ENCODE measurements at regions not wholly inside any gene's neighbourhood (a gene's known extent, or its start where the extent isn't known, plus 50 kb on each side); places are given as distances from the start of the nearest gene placed in this dataset.

DNA sequence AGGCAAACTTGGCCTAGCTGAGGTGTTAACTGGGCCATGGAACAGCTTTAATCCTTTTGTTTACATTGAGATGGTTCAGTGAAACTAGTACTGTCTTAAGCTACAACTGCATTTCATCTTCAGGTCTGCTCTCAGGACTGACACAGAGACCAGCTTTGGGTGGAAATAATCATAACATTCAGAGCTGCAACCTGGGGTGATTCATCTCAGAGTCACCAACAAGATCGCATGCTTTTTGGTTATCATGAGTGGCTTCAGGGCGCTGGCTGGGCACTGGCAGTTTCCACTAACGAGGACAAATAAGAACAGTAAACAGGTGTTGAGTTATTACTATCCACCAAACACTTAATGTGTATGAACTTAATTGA, 60.9 kb upstream of the PAX6 start:
- H3K4me3 ChIP-seq (ENCODE audit: low read length): no peak overlapping the region
- peaks cover 22% of the 10 kb centered on the region for H3K27me3 ChIP-seq (ENCODE audit: insufficient read depth, low read length)
- no peaks in the 10 kb centered on the region for H3K9me3 ChIP-seq (ENCODE audit: insufficient read depth, low read depth, low read length)
- peaks cover 31% of the 10 kb centered on the region for H3K4me1 ChIP-seq (ENCODE audit: insufficient read depth, low read length)
- no peaks in the 10 kb centered on the region for H3K36me3 ChIP-seq (ENCODE audit: insufficient read depth, low read length)
- H3K9ac ChIP-seq (ENCODE audit: low read depth, low read length): no peak overlapping the region
- WGBS: 89% methylated on average over 2 of the region's 3 CpGs
- no peak overlapping the region for H3K27ac ChIP-seq (ENCODE audit: low read depth, low read length)

- Histone ChIP-seq H3K9ac (ENCODE audit: low read depth, low read length) (no peak overlapping the region), H3K27ac (ENCODE audit: low read depth, low read length) (no peak overlapping the region), H3K9me3 (ENCODE audit: insufficient read depth, low read depth, low read length) (no peaks in the 10 kb centered on the region), H3K36me3 (ENCODE audit: insufficient read depth, low read length) (no peaks in the 10 kb centered on the region), H3K4me1 (ENCODE audit: insufficient read depth, low read length) (peaks cover 26% of the 10 kb centered on the region; the same call in 1 of the 2 replicates), H3K4me3 (ENCODE audit: low read length) (peak overlapping the region; percentile 22; the same call in 1 of the 2 replicates), H3K27me3 (ENCODE audit: insufficient read depth, low read length) (peaks cover 22% of the 10 kb centered on the region)
- WGBS: 43% methylated on average over 10 of the region's 10 CpGs
Observed at GRCh38 chr11:31871310-31872075, 60.4 kb upstream of the PAX6 start.

- 19% methylated on average over 13 of the region's 13 CpGs for WGBS
- Histone ChIP-seq H3K27me3 (ENCODE audit: insufficient read depth, low read length) (peaks cover 22% of the 10 kb centered on the region), H3K4me1 (ENCODE audit: insufficient read depth, low read length) (peaks cover 23% of the 10 kb centered on the region; the same call in 1 of the 2 replicates), H3K9me3 (ENCODE audit: insufficient read depth, low read depth, low read length) (no peaks in the 10 kb centered on the region), H3K4me3 (ENCODE audit: low read length) (0 out of 2 replicates have a peak overlapping the region, but pooled peaks have one; percentile 23), H3K9ac (ENCODE audit: low read depth, low read length) (no peak overlapping the region), H3K27ac (ENCODE audit: low read depth, low read length) (no peak overlapping the region), H3K36me3 (ENCODE audit: insufficient read depth, low read length) (no peaks in the 10 kb centered on the region)
Observed at GRCh38 chr11:31870609-31871309, 59.6 kb upstream of the PAX6 start.

- H3K9me3 ChIP-seq (ENCODE audit: insufficient read depth, low read depth, low read length): no peaks in the 10 kb centered on the region
- no peak overlapping the region for H3K4me3 ChIP-seq (ENCODE audit: low read length)
- H3K9ac ChIP-seq (ENCODE audit: low read depth, low read length): no peak overlapping the region
- H3K4me1 ChIP-seq (ENCODE audit: insufficient read depth, low read length): peaks cover 15% of the 10 kb centered on the region; the same call in 1 of the 2 replicates
- peaks cover 22% of the 10 kb centered on the region for H3K27me3 ChIP-seq (ENCODE audit: insufficient read depth, low read length)
- no peak overlapping the region for H3K27ac ChIP-seq (ENCODE audit: low read depth, low read length)
- no peaks in the 10 kb centered on the region for H3K36me3 ChIP-seq (ENCODE audit: insufficient read depth, low read length)
- WGBS: 90% methylated on average over 5 of the region's 5 CpGs
Observed at GRCh38 chr11:31869986-31870385, 58.9 kb upstream of the PAX6 start.

GRCh38 chr11:31865606-31866300, 54.6 kb upstream of the PAX6 start:
- no peak overlapping the region for H3K4me3 ChIP-seq (ENCODE audit: low read length)
- H3K9ac ChIP-seq (ENCODE audit: low read depth, low read length): no peak overlapping the region
- peaks cover 21% of the 10 kb centered on the region for H3K4me1 ChIP-seq (ENCODE audit: insufficient read depth, low read length)
- H3K36me3 ChIP-seq (ENCODE audit: insufficient read depth, low read length): no peaks in the 10 kb centered on the region
- H3K27me3 ChIP-seq (ENCODE audit: insufficient read depth, low read length): peaks cover 11% of the 10 kb centered on the region
- H3K27ac ChIP-seq (ENCODE audit: low read depth, low read length): no peak overlapping the region
- H3K9me3 ChIP-seq (ENCODE audit: insufficient read depth, low read depth, low read length): no peaks in the 10 kb centered on the region; the same call in 1 of the 2 replicates
- WGBS: 87% methylated on average over 12 of the region's 12 CpGs

DNA sequence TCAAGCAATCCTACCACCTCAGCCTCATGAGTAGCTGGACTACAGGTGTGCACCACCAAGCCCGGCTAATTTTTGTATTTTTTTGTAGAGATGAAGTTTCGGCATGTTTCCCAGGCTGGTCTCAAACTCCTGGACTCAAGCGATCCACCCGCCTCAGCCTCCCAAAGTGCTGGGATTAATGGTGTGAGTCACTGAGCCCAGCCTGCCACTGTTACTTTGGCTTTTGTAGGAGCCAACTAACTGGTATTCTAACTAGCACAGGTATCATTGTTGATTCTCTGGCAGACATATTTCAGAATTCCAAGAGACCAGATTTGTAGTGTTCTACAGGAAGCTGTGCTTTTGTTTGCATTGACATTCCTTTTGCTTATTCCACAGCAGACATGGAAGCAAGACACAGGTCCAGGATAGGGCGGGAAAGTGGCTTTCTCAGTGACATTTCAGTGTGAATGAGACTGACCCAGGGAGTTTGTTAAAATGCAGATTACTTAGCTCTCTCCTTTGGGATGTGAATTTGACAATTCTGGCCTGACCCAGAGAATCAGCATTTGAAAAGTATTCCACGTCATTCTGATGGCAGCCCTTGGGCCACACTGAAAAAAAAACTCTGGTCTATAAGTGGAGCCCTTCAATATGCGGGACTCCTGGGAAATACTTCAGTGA, 52.2 kb upstream of the PAX6 start:
- H3K27ac ChIP-seq (ENCODE audit: low read depth, low read length): peak overlapping the region; percentile 81
- 23% methylated on average over 7 of the region's 7 CpGs for WGBS

DNA sequence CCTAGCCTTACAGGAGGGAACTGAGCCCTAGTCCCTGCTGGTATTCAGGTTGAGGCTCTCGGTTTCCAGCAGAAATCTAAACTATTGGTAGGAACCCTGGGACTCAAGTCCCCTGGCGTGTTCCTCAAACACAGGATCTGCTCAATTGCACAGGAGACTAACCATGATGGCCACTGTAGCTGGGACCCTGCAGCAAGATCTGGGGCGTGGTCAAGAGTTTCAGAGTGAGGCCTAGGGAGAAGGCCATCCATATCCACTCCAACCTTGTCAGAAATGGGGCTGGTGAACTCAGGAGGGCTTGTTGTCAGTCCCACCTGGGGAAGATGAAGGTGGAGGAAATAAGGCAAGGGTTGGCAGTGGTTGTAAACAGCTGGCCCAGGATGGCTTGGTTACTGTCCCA, 49.9 kb upstream of the PAX6 start:
- Histone ChIP-seq H3K9ac (ENCODE audit: low read depth, low read length) (no peak overlapping the region), H3K4me3 (ENCODE audit: low read length) (no peak overlapping the region), H3K4me1 (ENCODE audit: insufficient read depth, low read length) (peaks cover 21% of the 10 kb centered on the region), H3K27me3 (ENCODE audit: insufficient read depth, low read length) (no peaks in the 10 kb centered on the region), H3K36me3 (ENCODE audit: insufficient read depth, low read length) (no peaks in the 10 kb centered on the region), H3K9me3 (ENCODE audit: insufficient read depth, low read depth, low read length) (no peaks in the 10 kb centered on the region; the same call in 1 of the 2 replicates), H3K27ac (ENCODE audit: low read depth, low read length) (no peak overlapping the region)
- WGBS: 96% methylated on average over 3 of the region's 3 CpGs

More for the DNA sequence above, 52.2 kb upstream of the PAX6 start:
- H3K4me1 ChIP-seq (ENCODE audit: insufficient read depth, low read length): peaks cover 21% of the 10 kb centered on the region
- peak overlapping the region; percentile 2; the same call in 1 of the 2 replicates for H3K9ac ChIP-seq (ENCODE audit: low read depth, low read length)
- no peak overlapping the region for H3K4me3 ChIP-seq (ENCODE audit: low read length)
- no peaks in the 10 kb centered on the region for H3K27me3 ChIP-seq (ENCODE audit: insufficient read depth, low read length)
- no peaks in the 10 kb centered on the region for H3K36me3 ChIP-seq (ENCODE audit: insufficient read depth, low read length)
- no peaks in the 10 kb centered on the region; the same call in 1 of the 2 replicates for H3K9me3 ChIP-seq (ENCODE audit: insufficient read depth, low read depth, low read length)
